ENCODE measurements at regions not wholly inside any gene's neighbourhood (a gene's known extent, or its start where the extent isn't known, plus 50 kb on each side); places are given as distances from the start of the nearest gene placed in this dataset.

DNA sequence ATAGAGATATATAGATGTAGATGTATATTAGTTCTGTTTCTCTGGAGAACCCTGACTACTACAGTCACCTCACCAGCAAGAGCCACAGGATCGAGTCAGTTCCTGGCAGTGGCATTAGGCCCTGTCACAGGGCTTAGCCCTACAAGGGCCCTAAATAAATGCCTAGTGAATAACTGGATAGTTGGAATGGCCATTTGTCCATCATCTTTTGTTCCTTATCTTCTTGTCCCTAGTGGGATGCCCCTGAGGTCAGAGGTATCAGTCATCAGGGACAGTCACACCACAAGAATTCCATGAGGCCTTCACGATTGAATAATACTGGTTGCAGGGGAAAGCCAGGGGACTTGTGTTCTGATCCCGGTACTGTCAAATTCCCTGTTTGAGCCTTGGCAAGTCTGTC is 204.9 kb upstream of the PPP2R3A start:
- TF ChIP-seq, protein P1, sequence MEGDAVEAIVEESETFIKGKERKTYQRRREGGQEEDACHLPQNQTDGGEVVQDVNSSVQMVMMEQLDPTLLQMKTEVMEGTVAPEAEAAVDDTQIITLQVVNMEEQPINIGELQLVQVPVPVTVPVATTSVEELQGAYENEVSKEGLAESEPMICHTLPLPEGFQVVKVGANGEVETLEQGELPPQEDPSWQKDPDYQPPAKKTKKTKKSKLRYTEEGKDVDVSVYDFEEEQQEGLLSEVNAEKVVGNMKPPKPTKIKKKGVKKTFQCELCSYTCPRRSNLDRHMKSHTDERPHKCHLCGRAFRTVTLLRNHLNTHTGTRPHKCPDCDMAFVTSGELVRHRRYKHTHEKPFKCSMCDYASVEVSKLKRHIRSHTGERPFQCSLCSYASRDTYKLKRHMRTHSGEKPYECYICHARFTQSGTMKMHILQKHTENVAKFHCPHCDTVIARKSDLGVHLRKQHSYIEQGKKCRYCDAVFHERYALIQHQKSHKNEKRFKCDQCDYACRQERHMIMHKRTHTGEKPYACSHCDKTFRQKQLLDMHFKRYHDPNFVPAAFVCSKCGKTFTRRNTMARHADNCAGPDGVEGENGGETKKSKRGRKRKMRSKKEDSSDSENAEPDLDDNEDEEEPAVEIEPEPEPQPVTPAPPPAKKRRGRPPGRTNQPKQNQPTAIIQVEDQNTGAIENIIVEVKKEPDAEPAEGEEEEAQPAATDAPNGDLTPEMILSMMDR (conservative IDR thresholded peaks at IDR 0.05; ENCODE audit: low read length), result no peak
- TF ChIP-seq EZH2phosphoT487 (IDR thresholded peaks at IDR 0.05; ENCODE audit: borderline replicate concordance), result no peak

Measured in Loucy (cell line).